ENCODE measurements at regions not wholly inside any gene's neighbourhood (a gene's known extent, or its start where the extent isn't known, plus 50 kb on each side); places are given as distances from the start of the nearest gene placed in this dataset.
A peak's percentile ranks its signal among the peaks of the same experiment; 100 is the strongest.

DNA sequence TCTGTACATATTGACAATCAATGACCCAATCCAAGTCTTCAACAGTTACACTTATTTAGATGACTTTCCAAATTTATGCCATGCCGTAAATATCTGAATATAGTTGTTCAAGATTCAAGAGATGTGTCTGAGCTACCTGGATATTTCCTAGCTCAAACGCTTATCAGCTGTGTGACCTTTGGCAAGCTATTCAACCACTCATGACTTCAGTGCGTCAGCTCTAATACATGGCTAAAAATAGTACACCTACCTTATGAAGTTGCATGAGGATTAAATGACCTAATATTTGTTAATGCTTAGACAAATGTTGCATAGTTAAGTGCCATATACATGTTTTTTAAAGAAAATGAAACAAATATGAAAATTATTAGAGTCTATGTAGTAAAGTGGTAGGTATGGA lies 704.1 kb downstream of the OLFM4 start:
- DNase-seq: no peak

DNA sequence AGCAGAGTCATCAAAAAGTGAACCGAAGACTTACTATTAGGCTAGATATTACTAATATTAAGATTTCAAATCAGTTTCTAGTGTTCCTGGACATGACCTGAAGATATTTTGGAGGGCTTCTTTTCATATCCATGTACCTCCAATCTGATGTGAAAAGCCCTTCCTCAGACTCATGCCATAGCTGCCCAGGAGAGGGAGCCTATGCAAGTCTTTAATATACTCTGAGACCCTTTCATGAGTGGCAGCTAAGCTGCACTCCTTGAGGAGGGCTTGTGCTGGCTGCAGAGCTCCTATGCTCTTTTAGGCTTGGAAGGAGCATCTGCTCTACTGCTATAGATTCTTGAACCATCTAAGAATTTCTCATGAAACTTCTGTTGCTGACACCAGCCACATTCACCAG lies 715.3 kb downstream of the OLFM4 start:
- no peak for DNase-seq

DNA sequence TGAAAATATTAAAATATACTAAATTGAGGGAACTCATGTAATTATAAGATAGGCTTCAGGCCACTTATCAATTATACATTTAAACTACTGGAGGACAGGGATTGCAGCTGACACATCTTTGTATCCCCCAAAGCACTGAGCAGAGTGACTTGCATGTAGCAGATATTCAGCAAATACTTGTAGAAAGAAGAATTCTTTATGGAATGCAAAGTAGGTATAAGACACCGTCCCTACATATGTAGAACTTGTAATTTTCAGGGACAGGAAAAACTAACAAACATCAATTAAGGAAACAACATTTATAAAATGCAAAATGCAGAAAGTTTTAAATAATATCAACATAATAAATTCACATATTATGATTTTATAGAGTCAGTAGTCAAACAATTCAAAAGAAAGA lies 719.2 kb downstream of the OLFM4 start:
- DNase-seq: no peak

DNA sequence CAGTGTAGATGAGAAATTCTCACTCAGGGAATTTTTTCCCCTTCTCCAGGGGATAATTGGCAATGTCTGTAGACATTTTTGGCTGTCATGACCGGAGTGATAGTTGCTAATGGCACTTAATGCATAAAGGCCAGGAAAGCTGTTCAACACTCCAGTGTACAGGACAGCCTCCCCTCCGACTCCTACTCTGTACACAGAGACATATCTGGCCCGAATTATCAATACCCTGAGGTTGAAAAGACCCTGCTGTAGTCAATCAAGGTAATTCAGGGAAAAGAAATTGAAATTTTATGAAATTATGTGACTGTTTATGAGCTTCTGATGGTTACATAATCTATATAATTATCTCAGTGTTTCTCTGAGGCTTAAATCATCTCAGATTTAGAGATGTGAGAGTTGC lies 720.7 kb downstream of the OLFM4 start:
- DNase-seq: no peak

DNA sequence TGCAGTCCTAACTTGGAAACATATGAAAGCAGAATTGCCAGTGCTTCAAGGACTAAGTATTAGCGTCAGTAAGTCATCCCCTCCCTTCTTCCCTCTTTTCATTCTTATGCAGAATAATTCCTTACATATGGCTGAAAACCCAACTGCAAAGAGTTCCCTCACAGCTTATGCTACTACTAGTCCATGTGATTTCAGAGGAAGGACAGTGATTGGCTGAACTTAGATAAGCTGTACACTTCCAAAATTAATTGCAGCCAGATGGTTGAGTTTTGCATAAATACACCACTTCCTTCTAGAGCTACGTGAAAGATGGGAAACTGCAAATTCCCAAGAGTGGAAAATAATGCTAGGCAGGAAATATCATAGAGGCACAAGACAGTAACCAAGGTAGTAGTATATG lies 730.4 kb downstream of the OLFM4 start:
- DNase-seq: no peak

DNA sequence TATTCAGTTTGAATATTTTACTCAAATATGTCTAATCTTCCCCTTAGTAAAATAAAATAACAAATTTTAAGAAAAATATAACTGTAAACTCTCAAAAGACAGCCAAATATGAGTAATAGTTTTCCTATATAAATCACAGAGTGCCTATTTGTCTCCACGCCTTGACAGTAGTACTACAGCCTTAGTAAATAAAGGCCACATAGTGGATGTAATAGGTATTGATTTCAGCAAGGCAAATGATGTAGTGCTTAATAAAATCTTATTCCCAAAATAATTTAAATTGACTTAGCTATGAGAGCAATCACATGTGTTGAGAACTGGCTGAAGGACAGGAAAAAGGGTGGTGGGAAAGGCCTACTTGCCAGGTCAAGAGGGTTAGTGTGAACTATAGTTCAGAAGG lies 747.2 kb downstream of the OLFM4 start:
- DNase-seq: no peak

DNA sequence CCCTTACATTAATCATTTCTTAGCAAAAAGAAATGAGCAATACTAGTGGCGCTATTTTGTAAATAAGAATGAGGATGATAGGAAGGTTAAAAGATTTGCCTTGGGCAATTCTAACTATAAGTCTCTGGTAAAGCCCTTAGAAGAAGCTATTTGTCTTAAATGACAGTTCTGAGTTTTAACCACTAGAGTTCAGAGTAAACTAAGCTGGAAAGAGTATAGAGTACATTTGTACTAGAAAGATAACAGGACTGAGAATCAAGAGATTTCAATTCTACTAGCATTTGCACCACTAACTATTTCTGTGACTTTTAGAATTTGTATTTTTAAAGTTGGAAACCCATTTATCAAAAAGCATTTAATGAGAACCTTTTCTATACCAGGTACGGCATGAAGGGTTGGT lies 750.3 kb downstream of the OLFM4 start:
- DNase-seq: no peak

DNA sequence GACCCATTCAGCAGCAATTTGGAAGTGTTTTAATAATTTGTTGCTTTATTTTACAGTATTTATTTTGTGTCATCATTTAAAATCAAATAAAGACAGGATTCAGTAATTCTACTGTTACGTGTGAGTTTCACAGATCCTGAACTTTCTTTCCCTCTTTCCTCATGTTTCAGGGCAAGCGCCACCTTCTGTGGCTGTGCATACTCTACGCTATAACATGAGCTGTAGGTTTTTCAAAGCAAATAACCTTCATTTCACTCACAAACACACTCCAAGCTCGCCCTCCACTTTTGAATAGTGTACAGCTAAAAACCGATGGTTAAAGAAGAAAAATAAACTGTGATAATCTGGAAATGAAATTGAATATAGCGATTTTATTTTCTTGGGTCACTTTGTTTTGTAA lies 753.3 kb downstream of the OLFM4 start:
- DNase-seq: no peak

DNA sequence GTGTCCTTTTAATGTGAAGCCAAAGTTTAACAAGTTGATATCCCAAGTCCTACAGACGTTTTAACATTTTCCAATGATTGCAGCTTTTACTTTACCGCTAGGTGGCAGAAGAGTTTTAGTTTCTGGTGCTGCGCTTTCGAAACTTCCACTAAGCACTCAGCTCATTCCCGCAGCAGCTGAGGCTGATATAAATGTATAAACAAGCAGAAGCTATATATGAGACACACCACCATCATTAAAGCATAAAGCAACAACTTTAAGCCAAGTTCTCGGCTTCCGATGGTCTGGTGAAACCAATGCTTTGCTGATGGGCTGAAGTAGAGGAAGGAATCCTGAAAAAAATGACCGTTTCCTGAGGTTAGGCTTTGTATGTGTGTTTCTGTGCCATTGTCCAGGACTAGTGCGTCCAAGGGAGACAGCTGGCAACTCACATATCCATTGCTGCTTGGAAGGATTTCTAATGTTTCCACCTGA lies 753.9 kb downstream of the OLFM4 start:
- DNase-seq: peak; percentile 90

DNA sequence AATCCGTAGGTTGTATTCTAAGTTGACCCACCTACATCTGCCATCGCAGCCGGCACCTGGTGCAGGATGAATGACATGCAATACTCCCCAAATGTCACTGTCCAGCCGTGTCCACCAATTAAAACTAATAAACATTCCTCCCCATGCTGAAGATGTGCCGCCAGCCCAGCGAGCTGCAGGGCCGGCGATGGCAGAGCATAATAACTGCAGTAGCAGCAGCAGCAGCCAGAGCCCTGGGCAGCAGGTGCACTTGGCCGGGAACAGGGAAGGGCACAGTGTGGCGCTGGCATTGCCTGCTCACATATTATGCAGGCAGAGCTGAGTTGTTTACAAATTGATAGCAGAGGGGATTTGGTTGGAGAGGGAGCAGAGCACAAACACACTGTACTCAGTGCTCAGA lies 754.9 kb downstream of the OLFM4 start:
- DNase-seq: peak; percentile 75

DNA sequence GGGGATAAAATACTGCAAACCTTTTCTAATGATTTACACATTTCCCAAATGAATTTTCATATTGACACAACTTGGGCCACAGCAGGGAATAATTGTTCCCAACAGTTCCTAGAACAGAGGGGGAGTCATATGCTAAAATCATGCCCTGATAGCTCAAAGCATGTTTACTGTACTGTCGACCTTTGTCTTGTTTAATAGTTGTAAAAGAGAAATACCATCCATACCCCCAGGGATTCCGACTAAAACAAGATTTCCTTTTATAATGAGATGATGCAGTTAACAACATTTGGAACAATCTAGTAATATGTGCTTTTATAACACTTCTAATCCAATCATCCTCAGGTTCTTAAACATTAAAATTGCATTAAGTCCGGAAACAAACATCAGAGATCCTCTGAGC lies 759.7 kb downstream of the OLFM4 start:
- no peak for DNase-seq

DNA sequence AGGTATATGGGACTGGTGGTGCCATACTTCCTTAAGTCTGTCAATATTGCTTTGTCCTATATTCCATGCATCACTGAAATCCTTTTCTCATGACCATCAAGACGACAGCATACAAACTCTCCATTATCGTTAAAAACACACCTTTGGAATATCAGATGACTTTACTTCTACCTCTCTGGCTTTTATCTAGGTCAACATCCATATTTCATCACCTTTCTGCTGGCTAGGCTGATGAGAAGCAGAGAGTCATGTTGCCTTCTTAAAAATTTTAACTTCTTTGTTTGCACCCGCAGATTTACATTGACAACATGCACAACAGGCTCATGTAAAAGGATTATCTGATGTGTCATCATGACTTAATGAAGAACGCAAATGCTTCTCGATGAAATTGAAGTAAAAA lies 771.4 kb downstream of the OLFM4 start:
- no peak for DNase-seq

DNA sequence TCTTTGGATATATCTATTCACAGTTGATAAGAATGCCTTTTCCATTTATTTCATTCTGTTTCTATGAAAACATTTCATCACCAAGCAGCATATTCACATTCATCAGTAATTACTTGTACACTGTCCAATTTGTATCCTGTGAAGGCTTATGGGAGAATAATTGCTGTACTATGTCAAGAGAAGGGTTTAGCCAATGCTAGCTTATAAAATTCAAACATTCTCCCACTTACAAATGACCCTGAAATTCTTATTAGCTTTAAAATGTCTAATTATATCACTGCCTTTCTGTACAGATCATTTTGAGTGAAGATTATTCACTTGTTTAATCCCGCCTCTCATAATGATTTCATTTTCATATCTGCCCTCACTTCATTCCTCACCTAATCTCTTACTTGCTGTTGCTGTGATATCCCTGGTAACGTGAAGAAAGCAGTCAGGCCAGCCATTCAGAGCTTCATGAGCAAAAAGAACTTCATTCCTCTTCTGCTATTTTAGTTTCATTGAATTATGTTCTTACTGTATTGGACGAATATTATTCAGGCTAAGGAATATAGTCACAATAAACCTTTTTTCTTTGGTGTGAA lies 778.7 kb downstream of the OLFM4 start:
- no peak for DNase-seq

DNA sequence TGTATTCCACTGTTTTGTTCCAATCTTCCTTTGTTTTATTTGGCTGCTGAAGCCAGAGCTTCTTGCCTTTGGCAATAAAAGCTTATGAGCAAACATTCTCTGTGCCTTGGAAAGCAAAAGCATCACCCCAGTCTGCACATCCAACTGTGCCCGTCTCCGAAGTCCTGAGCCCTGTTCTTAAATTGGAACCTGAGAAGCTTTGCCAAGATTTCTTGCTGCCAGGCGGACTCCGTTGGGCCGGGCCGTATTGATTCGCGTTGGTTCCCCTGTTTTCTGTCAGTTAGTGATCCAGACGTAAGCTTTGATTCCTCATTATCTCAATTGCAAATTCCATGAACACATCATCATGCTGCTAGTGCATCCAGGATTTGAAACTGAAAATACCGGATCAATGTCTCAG lies 793.0 kb downstream of the OLFM4 start:
- no peak for DNase-seq

DNA sequence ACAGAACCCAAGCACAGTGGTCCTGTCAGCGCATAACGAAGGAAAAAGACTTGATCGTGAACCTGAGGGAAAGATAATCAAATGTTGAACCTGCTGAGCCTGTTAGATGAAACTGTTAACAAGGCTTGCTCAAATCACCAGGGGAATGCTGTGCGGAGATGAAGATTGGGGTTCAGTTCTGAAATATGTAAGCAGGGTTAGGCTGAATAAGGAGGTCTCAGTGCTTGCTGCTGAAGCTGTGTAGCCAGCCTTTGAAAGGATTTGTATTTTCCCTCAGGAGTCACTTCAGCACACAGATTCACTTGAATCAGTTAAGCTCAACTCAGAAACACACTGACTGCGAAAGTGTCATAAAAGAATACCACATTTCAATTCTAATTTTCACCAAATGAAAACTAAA lies 793.5 kb downstream of the OLFM4 start:
- no peak for DNase-seq

DNA sequence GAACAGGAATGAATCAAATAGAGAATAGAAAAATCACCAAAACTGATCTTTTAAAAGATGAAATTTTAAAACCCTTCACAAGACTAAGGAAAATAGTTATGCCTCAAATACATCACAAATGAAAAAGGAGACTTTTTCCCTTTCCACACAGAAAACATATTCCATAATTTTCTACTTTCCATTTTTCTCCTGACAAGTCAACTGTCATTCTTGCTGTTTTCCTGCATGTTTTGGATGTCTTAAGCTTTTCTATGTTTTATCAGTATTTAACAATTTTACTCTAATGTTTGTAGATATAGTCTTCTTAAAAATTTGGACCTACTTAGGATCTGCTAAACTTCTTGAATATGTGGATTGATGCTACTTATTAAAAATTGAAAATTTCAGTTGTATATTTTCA lies 810.8 kb downstream of the OLFM4 start:
- no peak for DNase-seq

DNA sequence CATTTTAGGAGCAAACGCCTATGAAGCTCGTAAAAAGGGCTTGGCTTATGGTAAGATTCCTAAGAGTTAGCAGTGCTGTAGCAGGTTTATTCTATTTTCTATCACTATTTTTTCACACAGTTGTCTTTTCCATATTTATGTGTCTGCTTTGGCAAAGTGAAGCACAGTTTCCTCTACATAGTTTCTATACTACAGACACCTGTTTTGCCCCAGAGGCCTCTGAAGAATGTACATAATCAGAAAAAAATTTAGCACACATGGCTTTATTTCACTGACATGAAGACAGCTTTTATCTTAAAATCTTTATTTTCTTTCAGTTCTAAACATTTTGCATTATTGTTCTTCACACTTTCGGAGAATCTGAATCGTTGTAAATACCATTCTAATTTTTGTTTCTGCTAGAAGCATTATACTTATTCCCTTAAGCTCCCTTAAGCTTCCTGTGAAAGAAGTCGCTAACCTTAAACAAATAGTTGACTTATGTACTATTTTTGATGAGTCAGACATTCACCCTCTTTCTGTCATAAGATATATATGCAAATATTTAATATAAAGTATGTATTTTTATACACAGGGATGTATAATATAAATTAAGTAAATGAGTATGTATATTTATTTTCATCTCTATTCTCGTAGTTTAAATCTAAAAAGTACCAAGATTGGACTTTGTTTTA lies 816.0 kb downstream of the OLFM4 start:
- DNase-seq: no peak

DNA sequence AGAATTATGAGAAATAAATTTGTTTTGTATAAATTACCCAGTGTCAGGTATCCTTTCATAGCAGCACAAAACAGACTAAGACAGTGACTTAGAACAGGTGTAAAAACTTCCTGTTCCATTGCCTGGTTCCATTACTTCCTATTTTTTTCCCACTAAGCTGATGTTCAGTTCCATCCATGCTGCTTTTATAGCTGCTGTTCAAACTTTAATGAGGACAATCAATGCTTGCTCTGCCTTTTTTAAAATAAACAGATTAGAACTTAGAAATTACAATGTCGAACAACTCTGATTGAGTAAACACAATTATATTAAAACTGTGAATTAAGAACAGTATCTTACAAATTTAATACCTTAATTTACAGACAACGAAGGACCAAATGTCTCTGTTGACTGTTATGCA lies 818.9 kb downstream of the OLFM4 start:
- peak; percentile 39 for DNase-seq

DNA sequence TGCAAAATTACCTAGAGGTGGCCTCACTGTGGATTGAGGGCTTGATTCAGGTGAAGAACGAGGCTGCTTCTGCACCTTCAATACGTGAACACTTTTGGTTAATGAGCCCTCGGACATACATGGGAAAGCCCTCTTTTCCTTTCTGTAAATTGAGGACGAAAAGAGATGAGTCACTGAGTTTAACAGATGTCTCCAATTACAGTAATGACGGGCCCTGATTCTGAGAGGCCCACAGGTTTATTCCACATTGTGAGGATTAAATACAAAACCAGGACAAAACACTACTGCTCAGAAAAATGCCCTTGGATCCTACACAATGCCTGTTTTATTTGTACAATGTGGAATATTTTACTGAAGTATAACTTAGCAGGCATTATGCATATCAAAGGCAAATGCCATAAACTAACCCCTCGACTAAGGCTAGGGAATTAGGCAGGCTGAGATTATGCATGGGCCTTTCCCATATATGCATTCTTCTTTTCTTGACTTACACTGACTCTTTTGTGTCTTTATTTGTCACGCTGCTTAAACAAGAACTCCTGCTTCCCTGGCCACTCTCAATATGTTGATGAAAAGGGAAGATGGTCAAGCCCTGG lies 819.9 kb downstream of the OLFM4 start:
- peak; percentile 28 for DNase-seq

DNA sequence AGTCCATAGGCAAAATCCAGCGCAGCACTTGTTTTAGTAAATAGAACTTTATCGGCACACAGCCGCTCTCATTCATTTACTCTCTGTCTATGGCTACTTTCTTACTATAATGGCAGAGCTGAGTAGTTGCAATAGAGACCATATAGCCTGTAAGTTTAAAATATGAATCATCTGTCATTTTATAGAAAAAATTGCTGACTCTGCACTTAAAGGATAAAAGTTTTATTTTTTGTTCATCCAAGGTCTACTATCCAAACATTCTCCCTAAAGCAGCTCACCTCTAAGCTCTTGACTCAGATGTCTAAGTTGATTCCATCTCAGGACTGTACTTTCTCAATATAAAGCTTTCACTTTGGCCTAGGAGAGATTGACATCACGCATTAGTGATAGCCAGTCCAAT lies 825.7 kb downstream of the OLFM4 start:
- no peak for DNase-seq

DNA sequence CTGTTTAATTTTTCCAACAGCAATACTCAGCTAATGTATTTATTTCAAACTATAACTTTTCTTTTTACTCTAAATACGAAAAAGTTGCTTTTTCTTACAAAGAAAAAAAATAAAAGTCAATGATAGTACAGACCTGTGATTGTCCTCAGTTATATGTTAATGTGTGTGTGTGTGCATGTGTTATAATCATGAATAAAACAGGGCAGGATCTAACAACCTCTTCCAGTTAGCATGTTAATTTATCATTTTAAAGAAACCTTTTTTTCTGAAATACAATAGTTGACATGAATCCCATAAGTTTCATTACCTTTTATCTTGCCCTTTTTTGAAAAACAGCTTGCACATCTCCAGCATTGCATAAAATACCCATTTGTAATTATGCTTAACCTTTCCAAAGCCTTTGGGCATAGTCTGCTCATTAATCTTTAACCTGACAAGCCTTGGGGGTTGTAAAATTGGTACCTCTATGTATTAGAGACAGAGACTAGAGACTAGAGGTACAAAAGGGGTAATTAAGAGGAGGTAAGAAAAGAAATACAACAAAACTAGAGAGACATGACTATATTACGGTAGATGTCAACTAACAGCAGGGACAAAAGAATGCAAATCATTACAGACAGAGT lies 828.1 kb downstream of the OLFM4 start:
- DNase-seq: no peak

DNA sequence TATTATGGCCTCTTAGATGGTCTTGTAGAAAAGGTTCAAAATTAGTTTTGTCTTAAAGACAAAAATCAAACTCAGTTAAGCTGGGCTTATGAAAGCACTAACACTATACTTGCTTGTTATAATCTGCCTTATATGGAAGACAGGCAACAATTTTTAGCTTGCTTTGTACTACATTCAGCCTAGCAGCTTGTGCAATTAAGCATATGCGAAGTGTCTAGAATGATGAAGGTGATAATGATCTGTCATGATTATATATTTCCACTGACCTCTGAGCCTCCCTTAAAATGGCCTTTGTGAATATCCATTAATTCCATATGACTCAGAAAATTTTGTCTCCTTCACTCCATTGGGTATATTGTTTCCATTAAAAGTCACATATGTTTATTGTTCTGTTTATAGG lies 834.9 kb downstream of the OLFM4 start:
- DNase-seq: no peak

DNA sequence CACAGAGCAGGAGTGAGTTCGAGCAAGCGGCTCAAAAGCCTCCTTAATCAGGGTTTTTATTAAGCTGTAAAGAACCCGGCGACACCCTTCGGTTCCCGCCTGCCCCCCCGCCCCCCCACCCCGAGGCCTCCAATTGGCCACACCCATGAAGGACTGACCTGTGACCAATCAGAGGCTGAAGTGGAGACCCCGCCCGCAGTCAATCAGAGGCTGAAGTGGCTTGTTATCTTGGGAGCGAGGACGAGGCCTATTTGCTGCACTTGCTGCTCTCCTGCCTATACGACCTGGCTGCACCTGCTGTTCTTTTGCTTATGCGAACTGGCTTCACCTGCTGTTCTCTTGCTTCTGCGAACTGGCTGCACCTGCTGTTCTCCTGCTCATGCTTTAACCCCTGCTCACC lies 844.9 kb downstream of the OLFM4 start:
- DNase-seq: peak; percentile 13

DNA sequence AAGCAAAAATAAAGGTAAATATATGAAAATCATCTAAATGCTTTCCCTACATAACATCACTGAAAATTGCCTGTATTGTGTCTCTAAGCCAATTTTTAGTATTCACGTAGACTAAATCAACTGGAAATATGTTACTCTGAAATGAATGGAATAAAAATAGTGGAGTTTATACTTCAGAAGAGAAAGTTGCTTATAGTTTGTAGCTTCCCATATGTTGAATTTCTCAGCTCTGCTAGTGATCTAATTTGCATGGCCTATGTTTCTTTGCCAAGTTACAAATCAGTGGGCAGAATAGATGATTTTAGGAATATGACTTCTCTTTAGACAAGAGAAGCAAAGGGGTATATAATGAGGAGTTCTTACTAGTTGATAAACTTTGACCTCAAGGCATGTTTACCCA lies 850.2 kb downstream of the OLFM4 start:
- DNase-seq: no peak
